NCI-H510A (cell line): ENCODE measurements at regions not wholly inside any gene's neighbourhood (a gene's known extent, or its start where the extent isn't known, plus 50 kb on each side); places are given as distances from the start of the nearest gene placed in this dataset.
A peak's percentile ranks its signal among the peaks of the same experiment; 100 is the strongest.

ENCODE experiments used
- DNase-seq: peaks from one replicate; lab custom pipeline; 2025; lab: John Stamatoyannopoulos, UW

DNA sequence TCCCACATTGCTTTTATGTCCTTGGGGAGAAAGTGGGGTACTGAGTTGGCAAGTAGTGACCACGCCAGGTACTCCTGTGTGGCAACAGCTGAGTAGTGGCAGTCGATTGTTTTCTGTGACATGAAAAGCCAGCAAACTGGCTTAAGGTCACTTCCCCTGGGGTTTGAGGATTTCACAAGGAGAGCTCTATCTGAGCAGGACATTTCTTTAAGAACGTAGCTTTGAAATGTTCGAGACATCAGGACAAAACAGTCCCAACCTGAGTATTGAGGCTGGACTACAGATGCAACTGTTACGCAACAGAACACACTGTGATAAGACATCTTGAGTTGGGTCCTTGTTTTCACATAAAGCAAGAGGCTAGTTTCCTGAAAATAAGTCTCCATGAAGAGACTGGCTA lies 146.7 kb upstream of the KLF14 start:
- DNase-seq, result no peak

DNA sequence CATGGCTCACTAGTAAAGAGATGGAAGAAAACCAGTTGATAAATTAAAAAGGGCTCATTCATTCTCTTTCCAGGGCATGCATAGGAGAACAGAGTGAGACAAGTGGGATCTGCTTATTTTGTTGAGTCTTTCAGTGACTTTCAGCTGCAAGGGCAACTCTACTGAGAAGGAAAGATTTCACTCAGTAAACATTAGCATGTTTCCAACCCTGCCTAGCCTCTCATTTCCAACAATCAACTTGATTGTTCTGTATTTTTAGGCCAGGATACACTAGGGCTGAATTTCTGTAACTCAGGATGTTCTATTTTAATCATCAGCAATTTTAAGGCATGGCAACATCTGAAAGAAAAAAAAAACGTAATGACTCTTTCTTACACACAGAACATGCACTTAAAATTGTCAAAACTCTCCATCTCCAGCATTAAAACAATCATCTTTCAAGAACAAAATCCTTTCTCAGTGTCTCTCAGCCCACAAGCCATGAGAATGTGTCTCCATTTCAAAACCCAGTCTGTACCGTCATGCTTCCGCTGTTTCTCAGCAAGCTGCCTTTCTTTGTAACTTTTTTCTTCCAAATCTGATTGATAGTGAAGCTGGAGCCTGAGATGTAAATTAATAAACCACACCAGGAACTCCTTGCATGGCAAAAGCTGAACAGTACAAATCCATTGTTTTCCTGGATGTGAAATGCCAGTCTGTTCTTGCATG lies 147.2 kb upstream of the KLF14 start:
- DNase-seq, result no peak

DNA sequence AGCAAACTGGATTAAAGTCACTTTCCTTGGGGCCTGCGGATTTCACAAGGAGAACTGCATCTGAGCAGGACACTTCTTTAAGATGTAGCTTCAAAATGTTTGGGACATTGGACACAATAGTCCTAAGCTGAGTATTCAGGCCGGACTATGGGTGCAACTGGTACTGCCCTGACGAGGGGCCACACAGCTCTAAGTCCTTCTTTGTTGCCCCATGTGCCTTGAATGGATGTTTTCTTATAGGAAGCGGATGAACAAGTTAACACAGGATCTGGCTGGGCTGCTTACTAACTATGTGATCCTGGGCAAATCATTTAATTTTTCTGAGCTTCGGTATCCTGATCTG lies 147.8 kb upstream of the KLF14 start:
- DNase-seq, result no peak

DNA sequence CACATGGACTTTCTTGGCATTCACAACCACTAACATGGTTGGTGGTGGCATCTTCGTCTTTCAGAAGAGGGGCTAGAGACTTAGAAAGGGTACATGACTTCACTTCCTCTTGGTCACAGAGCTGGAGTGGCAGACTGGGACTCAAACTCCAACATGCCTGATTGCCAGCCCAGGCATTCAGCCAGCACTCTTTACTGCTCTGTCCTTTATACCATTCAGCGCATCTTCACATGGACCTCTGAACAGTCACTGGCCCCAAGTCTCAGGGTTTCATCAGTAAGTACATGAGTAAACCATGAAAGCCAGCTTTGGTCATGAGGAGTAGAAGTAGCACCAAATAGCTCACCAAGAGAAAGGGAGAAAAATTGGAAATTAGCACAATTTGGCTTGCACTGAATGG lies 148.4 kb upstream of the KLF14 start:
- DNase-seq, result no peak

DNA sequence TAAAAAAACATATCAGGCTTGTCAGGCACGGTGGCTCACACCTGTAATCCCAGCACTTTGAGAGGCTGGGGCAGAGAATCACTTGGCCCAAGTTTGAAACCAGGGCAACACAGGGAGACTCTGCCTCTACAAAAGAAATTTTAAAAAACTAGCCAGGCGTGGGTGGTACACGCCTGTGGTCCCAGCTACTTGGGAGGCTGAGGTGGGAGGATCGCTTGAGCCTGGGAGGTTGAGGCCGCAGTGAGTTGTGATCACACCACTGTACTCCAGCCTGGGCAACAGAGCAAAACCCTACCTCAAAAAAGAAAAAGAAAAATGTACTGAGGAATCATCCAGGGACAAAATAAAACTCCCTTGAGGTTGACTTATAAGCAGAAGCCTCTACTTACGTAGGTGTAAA lies 149.9 kb upstream of the KLF14 start:
- DNase-seq, result no peak

DNA sequence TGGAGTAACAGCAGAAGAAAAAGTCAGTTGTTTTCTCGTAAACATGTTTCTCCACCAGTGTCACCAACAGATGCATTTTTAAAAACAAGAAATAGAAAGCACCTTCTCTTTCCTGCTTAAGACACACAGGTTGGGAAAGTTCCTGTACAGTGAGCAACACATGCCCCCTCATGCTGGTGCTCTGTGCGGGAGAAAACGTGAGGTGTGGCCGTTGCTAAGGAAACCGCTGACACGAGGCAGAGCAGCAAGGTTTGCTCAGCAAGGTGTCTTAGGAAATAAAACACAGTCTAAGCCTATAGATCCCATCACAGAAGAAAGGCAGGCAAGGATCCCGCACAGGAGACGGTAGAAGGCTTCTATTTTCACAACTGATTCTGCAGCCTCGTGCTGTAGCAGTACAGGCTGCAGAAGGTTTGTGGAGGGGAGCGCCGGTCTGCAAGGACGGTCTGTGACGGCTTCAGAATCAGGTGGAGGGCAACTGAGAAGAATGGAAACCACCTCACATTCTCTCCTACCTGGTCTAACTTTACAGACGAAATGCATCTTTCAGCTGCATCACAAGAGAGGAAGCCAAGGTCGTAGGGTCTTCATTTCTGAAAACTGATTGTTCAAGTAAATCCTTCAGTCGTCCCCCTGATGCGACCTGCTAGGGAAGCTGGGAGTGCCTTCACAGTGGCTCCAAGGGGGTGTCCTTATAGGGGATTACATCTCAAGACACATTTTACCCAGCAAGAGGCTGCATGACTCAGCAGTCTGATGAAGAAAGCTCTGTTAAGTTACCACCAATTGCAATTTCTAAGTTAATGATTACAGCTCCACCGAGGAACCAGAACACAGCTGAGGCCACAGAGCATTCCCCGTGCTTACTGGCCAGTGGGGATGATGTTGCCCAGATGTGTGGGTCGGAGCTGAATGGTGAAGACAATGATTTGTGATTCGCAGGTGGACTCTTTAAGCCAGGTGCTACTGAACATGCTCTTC lies 150.7 kb upstream of the KLF14 start:
- DNase-seq, result no peak

DNA sequence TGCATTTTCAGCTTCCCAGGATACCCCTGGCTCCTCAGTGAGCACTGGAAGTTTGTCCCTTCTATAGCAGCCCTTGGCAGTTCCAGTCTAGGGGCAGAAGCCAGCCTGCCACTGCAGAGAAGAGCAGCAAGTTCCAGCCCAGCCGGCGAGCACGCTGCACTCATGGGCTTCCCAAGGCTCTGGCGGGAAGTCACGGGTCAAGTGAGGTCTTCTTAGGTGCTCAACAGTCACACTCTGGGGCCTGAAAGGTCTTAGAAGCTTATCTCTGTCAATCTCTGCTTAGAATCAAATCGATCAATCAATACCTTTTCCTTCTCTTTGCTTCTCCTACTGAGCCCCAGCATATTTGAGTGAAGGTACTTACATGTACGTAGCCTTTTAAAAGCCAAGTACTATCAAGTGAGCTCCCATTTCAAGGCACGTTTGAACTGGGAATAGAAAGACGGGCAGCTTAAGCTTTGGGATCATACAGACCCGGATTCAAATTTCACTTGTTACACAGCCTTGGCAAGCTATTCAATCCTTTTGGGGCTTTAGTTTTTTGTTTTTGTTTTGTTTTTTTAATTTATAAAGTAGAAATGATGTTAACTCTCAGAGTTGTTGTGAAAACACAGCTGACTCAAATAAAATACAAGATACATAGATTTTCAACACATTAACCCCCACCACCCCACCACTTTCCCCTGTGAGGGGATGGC lies 152.6 kb upstream of the KLF14 start:
- no peak for DNase-seq

DNA sequence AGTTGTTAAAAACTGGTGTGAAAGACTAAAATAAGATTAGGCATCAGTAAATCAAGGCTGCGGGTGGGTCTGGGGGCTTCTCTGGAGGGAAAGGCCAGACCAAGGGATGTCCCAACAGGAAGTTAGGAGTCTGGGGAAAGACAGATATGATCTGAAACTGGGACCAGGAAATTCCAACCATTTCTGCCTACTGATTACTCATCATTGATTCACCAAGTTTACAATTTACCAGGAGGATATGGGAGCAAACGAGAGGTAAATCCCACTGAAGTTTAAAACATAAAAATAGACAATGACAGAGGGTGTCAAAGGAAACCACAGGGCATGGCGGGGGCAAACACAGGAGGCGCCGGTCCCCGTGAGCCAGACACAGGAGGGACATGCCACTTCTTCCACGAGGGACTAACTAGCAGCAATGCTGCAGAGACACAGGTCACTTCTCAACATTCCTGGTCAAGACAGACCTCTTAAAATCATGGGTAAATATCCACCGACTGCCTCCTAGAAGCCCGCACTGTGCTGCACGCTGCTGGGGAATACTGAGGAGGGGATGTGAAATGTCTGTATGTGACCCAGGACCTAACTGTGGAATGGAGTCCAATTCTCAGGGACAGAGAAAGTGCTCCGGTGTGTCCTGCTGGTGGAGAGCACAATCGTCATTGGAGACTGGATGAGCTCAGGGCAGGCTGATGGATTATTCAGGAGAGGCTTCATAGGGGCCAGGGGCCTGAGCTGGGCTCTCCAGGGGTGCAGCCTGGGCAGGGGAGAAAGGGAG lies 153.4 kb upstream of the KLF14 start:
- DNase-seq, result no peak

DNA sequence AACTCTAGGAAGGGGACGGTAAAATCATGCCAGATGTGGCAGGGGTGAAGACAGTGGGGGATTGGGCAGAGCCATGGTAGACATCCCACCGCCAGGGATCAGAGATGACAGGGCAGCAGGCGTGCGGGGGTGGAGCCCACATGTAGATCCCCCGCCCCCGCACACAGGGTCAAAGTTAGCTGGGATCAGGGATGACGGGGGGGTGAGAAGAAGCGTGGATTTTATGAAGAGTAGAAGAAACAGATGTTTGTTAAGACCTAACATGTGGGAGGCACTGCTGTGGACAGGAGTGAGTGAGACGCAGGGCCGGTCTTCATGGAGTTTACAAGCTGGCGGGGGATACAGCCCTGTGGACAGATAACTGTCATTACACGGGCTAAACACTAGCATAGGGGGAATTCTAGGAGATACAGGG lies 154.0 kb upstream of the KLF14 start:
- no peak for DNase-seq

DNA sequence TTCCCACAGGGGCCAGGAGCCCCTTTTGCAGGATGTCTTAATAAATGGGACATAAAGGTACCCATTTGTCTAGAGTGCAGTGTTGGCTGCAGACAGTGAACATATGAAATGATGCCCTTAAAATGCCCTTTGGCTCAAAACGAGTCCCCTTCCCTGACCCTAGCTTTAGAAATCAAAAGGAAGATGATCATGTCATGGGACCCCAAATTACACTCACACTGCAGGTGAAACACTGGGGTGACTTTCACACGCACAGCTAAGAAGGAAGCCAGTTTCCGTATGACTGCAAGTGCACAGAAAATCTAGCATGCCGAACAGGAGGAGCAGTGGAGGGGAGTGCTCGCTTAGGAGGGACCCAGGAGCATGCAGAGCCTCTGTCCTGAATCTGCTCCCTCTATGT lies 154.5 kb upstream of the KLF14 start:
- DNase-seq, result no peak

DNA sequence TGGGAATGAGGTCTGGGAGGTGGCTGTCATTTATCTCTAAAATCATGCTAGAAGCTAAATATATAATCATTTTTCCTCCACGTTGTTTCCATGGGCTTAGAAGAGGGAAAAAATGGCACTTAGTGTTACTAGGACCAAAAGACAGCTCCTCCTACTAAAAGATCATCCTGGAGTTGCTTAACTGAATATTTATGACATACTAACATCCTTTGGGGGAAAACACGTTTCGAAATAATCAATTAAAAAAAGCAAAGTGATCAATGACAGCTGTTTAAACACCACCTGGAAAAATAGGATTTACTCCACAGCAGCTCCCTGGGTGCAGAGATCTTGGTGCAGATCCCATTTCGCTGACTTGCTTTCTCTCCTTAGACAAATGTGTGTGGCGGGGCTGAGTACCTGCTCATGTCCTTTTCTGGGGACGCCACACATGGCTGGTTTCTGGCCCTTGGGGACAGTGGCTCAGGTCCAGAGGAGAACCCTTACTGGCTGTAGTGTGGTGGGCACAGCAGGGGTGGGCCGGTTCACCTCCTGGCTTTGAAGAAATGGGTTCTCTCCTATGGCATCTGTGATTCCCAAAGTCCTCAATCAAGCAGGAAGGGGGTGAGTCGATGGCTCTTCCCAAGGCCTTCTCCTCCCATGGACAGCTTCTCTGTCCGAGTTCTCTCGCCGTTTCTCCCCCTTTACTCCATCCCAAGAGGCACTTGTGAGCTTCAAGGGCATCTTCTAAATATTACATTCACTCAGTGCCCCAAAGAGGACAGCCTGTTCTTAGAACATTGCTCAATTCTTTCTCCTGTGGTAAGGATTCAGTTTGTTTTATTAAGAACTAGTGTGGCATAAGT lies 156.4 kb upstream of the KLF14 start:
- DNase-seq, result no peak

DNA sequence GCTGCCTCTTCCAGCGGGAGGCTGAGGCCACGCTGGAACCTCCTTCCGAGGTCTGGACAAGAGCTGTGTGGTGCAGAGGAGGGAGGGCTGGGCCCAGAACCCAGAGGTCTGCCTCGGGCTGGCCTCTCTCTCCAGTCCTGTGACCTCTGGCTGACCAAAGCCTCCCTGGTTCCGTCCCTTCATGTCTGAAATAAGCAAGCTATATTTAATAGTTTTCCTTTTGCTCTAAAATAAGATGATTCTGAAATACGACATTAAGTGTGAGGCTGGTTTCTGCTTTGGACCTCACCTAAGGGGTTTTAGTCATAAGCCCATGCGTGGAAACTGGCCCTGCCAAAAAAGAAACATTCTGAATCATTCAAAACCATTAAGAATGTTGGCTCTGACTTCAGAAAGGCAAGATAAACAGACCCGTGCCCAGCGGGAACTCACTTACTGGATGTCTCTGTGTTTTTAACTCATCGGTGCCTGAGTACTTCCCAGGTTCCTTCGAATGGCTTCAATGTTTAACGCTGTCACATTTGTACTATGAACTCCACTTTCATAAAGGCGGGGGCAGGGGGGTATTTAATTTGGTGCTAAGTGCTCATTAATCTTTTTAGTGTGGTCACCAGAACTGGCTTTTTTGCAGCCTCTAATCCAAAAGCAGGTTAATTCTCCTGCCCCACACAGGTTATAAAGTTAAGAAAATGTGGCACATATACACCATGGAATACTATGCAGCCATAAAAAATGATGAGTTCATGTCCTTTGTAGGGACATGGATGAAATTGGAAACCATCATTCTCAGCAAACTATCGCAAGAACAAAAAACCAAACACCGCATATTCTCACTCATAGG lies 157.5 kb upstream of the KLF14 start:
- DNase-seq, result no peak

DNA sequence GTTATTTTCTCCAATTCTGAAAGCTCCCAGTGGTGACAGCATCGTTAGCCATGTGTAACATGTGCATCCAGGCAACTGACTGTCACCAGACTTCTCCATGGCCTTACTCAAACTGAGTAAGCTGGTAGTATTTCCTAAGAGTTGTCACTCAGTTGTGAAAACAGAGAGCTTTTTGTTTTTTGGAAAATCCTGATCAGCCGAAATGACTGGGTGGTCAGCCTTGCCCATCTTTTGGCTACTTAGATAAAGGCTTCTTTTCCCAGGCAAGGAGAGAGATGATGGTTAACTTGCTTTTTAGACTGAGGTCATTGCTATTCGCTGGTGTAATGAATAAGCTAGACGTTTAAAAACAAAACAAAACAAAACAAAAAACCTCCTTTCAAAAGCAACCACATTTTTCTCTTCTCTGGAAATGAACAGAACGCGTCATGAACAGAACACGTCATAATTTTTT lies 159.5 kb upstream of the KLF14 start:
- DNase-seq, result no peak

DNA sequence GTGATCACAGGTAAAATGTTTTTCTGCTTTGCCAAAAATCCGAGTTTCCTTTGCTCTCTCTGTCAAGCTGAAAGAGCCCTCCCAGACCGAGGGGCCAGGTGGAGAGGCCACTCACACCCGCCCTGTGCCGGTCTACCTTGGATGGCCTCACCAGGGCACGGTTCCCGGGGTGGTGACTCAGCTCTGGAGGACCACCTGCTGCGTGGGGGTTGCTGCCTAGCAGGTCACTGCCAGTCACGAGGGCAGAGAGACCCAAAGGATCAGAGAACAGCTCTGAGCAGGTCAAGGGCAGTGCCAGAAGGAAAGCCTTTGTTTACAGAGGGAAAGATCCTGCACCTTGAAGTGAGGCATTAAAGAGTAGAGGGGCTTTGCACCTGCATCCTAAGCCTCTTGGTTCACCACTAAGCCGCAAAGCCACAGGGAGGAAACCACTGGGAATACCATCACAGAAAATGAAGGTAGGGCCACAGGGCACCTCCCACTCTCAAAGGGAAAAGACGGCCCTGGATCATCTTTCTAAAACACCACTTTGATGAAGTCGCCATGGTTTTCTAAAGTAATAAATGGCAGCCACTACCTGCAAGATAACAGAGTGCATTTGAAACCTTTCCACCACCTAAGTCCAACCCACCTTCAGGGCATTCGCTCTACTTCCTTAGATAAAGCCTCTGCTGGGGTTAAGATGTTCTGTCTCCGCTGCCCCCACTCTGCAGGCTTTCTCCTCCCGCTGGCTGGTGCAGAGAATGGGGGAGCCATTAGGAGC lies 160.3 kb upstream of the KLF14 start:
- peak; percentile 52 for DNase-seq

DNA sequence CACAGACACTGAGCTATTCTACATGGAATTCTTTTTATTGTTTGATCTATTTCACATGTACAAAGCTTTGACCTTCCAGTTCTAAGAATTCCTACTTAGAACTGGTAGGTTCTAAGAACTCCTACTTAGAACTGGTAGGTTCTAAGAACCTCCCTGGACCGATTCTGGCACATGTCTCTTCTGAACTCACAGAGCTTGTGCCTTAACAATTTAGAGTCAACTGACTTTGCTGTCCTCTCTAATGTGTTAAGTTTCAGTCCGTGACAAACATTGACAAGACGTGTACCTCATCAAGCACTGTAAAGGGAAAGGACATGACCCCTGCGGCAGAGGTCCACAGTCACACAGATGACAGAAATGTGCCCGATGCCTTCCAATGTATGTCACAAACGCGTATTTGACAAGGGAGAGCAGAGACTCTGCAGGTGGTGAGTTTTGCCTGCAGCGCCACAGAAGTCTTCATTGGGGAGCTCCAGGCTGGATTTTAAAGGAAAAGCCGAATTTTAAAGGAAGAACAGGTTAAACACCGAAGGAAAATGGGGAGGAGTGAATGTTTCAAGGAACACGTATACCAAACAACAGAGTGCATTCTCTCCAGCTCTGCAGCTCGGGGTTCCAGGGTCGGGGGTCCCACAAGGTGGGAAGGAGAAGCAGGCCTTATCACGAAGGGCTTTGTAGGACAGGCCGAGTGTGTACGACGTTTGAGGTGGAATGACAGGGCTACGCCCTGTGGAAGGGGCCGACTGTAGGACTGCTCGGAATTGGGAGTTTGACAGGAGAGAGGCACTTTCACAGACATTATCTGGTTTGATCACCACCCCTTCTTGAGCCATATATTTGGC lies 161.1 kb upstream of the KLF14 start:
- DNase-seq, result no peak

DNA sequence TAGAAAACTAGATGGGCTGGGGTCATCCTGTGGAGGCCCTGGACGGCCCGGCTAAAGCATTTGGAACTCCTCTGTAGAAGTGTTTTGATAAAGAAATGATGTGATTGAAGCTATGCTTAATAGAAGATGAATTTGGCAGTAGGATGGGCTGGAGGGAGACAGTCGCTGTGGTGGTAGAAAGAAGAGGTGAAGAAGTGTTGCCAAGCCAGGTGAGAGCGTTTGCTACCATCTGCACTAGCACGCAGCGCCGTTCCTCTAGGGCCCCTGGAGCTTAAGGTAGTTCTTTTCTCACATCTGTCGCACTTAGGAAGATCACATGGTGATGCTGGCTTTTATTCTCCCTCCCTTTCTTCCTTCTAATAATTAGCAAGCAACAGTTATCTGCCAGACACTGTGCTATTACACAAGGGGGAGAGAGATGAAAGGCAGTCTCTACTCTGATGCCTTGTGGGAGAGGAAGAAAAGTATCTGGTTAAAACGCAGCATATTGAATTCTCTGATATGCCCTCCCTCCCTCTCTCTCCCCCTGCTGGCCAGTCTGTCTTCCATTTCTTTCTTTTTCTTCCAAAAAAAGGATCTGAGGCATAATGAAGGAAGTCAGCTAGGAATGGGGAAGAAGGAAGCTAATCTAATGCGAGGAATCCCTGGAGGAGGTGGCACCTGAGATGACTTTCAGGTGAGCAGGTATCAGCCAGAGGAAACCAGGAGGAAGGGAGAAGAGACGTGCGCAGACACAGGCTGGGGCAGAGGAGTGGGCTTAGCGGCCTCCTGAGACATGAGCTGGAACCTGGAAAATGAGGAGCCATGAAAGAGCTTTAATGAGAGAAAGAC lies 162.3 kb upstream of the KLF14 start:
- DNase-seq, result no peak

DNA sequence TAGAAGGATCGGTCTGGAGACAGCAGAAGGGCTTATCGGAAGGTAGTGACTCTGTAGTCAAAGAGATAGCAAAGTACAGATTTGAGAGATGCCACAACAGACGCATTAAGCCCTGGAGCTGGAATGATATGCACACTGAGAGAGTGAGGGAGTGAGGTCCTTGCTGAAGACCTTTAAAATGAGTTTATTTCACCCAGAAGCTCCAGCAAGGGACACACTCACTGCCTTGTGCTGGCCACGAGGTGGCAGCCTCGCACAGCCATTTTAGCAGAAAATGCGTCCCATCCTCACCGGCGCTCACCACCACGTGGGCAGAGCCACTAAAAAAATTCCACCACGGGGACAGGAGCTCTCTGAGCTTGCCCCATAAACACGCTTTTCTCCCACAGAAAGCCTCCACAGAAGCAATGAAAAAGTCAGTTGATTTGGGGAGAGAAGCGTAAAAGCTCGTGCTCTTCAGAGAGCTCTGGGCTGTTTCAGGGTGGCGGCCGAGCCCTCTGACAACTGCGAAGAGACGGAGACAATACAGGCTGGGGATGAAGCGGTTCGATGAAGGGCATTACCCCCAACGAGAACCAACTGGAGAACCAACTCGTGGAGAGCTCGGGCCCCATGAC lies 163.0 kb upstream of the KLF14 start:
- DNase-seq, result no peak
